Right lobe of liver (tissue), 4 donors: ENCODE measurements at regions not wholly inside any gene's neighbourhood (a gene's known extent, or its start where the extent isn't known, plus 50 kb on each side); places are given as distances from the start of the nearest gene placed in this dataset.

Source experiments
- CTCF ChIP-seq, 4 donors: fragments of 200-600 bp in 3 of 4; fragments of 450-650 bp in 1 of 4; IDR thresholded peaks; one replicate each; pipeline versions ENCODE4 v1.5.1 to v1.8.0; 2016 to 2022; ENCODE audit warnings: antibody characterized with exemption in 4 of 4, mild to moderate bottlenecking in 2 of 4
- POLR2A ChIP-seq: fragments of 450-650 bp; IDR thresholded peaks from one replicate; pipeline ENCODE4 v1.6.1; 2017; ENCODE audit warnings: antibody characterized with exemption, mild to moderate bottlenecking
- donor health status: DM: no; HTN: no; CAD: no.
- donor health status: DM: no; HTN: no; CAD: no.
- donor health status: DM: no; HTN: yes; CAD: no.

GRCh38 chr2:203645831-203646230, 60.6 kb upstream of the CD28 start:
- no peak for TF ChIP-seq POLR2A
- TF ChIP-seq CTCF (IDR thresholded peaks at IDR 0.05), result no peak
